ENCODE measurements at regions not wholly inside any gene's neighbourhood (a gene's known extent, or its start where the extent isn't known, plus 50 kb on each side); places are given as distances from the start of the nearest gene placed in this dataset.

DNA sequence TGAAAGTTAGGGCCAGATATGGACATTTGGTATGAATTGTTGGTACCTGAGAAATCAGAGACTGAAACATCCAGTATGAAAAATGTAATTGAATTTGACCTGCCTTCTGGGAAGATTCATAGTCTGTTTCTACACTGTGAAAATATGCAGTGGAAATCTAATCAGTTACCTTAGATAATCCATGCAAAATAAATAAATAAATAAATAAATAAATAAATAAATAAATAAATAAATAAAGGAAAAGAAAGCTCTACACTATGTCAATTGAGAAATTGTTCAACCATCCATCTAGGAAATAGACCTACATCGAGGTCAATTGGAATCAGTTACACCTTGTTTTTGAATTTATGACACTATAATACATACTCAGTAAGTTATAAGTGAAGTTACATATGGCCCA, 252.3 kb downstream of the VGLL3 start:
- DNase-seq (ENCODE audit: low read depth in 4 of 4, low spot score in 2 of 4) = no peak

DNA sequence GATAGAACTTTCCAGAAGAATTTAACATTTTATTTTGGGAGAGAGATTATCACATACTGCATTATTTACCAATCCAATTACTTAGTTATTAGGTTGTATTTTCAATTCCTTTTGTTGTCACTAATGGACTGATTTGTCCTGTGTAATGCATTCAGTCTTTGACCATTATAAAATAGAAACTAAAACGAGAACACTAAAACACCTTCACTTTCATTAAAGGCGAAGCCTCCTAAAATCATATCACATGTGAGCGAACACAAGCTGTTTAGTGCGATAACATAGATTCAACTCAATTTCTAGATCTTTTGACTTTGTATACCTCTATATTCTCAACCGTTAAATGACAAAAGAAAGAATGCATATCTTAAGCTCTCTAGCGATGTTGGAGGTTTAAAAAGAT, 253.4 kb downstream of the VGLL3 start:
- no peak for DNase-seq (ENCODE audit: low read depth in 4 of 4, low spot score in 2 of 4)

DNA sequence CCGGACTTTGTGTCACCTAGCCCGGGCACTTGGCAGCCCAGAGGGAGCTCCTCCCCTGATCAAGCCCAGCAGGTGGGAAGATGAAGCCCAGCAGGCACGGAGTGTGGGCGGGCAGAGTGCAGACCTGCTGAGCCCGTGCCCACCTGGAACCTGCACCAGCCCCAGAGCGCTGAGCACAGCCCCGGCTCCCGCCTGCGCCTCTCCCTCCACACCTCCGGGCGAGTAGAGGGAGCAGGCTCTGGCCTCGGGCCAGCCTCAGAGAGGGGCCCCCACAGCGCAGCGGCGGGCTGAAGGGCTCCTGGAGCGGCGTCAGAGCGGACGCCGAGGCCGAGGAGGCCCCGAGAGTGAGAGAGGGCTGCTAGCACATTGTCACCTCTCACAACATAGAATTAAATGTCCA, 257.7 kb downstream of the VGLL3 start:
- DNase-seq (ENCODE audit: low read depth in 4 of 4, low spot score in 2 of 4) = no peak

DNA sequence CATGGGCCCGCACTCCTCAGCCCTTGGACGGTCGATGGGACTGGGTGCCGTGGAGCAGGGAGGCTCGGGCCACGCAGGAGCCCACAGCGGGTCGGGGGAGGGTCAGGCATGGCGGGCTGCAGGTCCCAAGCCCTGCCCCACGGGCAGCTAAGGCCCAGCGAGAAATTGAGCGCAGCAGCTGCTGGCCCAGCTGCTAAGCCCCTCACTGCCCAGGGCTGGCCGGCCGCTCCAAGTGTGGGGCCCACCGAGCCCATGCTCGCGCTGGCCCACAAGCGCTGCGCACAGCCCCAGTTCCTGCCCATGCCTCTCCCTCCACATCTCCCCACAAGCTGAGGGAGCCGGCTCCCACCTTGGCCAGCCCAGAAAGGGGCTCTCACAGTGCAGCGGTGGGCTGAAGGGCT, 259.4 kb downstream of the VGLL3 start:
- no peak for DNase-seq (ENCODE audit: low read depth in 4 of 4, low spot score in 2 of 4)

DNA sequence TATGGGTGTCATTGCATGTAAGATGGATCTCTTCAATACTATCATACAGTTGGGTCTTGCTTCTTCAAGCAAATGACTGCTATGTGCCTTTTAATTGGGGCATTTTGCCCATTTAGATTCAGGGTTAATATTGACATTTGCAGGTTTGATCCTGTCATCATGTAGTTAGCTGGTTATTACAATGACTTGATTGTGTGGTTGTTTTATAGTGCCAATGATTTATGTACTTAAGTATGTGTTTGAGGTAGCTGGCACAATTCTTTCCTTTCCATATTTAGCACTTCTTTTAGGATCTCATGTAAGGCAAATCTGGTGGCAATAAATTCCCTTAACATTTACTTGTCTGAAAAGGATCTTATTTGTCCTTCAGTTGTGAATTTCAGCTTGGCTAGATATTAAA, 267.5 kb downstream of the VGLL3 start:
- DNase-seq (ENCODE audit: low read depth in 4 of 4, low spot score in 2 of 4) = no peak

DNA sequence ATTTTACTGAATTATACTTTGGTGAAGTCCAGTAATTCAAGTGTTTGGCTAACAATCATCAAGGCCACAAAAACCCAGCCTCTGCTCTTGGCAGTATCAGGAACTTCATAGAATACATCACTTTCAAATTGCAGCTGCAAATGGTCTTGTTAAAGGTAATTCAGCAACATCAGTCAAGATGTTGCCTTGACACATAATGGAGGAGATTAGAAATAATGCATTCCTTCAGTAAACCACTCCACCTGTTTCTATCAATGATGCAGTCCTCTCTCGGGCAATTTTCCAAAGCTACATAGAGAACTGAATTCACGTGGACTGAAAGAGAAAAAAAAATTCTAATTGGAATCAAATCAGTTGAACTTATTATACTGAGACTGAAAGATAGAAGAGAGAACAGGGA, 279.3 kb downstream of the VGLL3 start:
- DNase-seq (ENCODE audit: low read depth in 4 of 4, low spot score in 2 of 4) = no peak

DNA sequence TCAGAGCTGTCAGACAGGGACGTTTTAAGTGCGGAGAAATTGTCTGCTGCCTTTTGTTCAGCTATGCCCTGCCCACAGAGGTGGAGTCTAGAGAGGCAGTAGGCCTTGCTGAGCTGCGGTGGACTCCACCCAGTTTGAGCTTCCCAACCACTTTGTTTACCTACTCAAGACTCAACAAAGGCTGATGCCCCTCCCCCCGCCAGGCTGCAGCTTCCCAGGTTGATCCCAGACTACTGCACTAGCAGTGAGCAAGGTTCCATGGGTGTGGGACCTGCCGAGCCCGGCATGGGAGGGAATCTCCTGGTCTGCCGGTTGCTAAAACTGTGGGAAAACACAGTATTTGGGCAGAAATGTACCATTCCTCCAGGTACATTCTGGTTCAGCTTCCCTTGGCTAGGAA, 282.1 kb downstream of the VGLL3 start:
- DNase-seq (ENCODE audit: low read depth in 4 of 4, low spot score in 2 of 4) = no peak

DNA sequence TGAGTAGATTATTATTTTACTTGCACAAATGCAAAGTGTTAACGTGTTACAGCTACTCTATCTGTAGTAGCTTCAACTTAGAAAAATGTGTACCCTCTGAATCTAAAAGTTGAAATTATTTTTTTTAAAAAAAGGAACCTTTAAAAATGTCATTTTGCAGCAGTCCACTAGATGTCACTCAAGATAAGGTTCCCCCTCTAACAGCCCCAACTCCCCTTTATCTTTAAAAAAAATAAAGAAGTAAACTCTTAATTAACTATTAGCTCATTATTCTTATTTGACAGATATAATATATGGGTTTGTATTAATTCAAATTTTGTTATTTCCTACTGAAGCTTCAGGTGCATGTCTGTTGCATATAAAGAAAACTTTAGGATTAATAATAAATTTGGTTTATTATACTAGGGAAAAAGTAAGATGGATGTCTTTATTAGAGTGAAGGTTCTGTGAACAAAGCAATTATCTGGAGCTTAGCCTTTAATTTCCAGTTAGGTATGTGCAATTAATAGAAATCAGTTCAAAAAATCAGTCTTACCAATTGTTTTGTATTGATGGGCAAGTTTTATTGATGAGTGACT, 288.5 kb downstream of the VGLL3 start:
- DNase-seq (ENCODE audit: low read depth in 4 of 4, low spot score in 2 of 4) = no peak

DNA sequence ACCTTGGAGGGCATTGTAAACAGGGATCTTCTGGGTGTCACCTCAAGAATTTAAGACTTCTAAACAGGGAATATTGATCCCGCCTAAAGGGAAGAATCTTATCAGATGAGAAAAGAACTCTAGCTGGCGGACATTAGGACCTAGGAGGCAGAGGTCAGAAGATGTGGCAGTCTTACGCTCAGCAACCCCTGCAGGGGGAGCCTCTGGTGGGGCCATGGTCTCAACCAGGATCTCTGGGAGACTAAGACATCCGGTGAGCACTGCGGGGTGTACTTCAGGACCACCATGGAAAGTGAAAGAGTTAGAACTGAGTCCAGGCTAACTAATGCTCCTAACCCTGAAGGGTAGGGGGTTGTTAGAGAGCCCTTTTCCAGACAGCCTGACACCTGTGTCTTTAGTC, 295.2 kb downstream of the VGLL3 start:
- no peak for DNase-seq (ENCODE audit: low read depth in 4 of 4, low spot score in 2 of 4)

DNA sequence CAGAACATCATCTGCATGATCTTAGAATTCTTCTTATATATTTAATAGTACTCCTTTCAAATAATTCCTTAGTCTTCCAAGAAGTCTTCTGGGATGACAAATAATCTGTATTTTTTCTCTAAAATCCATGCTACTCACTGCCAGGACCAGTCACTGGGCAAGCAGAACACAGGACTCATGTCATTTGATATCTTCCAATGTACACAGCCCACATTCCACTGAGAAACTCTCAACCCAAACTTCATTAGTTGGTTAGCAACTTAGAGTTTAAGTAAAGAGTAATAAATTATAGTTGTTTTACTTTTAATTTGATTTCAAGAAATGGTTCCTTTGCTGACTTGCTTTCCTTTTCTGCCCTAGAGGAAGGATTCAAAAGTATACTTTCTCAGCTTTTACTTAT, 317.0 kb downstream of the VGLL3 start:
- peak in 3 of 4 donors; percentile 9 to 18 (median 13) for DNase-seq (ENCODE audit: low read depth in 4 of 4, low spot score in 2 of 4)

DNA sequence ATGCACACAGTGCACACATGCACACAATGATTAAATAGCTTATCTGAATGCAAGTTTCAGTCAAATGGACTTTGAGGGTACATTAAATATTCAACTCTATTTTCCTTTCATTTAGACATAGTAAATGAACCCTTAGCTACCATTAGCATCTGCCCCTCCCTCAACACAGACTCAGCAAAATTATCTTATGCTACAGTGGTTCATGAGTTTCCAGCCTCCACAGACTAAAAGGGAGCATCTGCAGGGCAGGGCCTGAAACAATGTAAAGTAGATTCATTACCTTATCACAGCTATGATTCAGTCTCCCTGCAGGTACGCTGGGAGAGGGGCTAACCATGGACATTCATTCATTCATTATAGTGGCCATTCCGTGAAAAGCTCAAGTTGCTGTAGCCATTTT, 329.1 kb downstream of the VGLL3 start:
- no peak for DNase-seq (ENCODE audit: low read depth in 4 of 4, low spot score in 2 of 4)

DNA sequence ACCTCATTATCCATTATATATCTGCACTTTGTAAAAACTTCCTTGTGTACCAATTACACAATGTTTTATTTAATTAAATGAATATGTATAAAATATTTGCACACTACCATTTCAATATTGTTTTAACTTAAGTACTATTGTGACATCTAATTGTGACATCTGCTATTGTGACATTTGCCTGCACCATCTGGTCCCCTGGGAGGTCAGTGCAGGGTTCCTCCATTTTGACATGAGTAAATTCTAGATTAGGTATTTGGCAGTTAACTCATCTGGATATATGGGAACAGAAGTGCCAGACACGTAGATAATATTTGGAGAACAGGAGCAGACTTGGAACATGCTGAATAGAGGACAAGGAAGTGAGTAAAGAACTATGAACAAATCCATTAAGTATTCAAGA, 332.1 kb downstream of the VGLL3 start:
- no peak for DNase-seq (ENCODE audit: low read depth in 4 of 4, low spot score in 2 of 4)

DNA sequence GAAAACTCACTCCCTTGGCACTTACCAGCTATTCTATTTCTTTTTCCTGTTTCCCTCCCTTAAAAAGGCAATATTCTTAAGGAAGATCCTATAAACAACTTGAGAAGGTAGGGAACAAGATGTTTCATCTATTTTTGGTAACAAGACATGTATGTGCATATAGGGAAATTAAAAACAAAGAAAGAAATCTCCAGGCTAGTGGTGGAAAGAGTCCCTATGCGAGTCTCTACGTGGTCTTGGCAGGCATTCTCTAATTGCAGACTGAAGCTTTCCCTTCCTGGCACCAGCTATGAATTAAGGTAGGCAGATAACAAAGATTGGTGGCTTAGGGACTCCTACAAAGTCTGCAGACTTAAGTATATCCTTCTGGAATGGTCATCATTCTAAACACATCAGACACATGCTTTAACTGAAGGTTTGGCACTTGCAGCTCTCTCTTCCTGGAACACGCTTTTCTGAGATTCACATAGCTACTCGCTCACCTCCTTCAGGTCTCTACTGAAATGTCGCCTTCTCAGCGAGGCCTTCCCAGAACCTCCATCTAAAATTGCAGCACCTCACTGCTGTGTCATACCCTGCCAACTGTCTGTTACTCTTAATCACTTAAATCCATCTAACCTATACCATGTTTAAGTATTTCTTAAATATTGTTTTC, 336.0 kb downstream of the VGLL3 start:
- DNase-seq (ENCODE audit: low read depth in 4 of 4, low spot score in 2 of 4) = no peak

DNA sequence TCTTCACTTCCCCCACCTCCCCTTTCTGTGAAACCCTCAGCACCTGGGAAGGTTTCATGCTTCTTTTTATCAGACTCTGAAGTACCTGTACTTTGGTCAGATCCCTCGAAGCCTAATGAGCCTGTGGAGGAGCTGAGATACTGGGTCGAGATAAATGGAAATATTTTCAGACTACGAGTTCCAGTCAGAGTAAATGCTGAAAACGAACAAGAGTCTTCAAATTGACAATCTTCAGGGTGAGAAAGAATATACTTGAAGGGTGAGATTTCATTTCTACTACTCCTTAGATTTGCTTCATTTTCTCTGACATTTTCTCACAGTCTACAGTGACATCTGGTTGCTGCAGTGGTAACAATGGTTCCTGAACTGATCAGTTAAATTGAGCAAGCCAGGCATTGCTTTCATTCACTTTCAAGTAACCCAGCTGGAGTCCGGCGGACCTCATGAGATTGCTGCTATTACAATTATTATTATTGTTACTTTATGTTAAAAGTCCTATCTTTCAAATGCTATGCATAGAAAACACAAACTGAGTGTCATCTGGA, 337.2 kb downstream of the VGLL3 start:
- no peak for DNase-seq (ENCODE audit: low read depth in 4 of 4, low spot score in 2 of 4)

DNA sequence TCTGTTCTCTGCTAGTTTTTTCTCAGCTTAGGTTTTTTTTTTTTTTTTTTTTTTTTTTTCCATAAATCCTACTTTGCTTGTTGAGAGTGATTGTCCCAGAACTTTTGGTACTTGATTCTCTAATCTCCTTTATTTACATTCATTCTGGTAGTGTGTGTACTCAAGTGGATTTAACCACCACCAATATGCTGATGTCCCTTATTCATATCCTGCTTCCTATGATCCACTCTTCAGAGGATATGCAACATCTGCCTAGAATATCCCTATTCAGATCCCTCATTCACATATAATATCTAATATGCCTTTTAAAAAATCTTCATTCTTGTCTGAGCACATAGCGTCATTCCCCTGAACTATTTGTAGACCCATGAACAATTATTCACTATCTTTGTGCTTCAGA, 342.9 kb downstream of the VGLL3 start:
- DNase-seq (ENCODE audit: low read depth in 4 of 4, low spot score in 2 of 4) = no peak

DNA sequence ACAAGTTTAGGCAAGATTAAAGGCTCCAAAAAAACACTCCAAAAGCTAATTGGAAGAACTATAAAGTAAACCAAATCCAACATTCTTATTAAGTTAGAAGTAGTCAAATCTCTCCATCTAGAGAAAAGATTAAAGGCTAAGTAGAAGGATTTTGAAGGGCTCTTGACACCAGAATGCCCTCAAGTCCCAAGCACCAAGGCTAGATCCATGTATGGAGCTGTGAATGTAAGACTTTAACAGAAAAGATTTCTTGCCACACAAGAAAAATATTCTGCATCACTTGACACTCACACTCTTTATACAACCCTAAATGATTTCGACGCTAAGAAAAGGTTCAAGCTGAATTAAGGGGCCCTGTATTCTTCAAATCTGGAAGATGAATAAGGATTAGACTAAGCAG, 345.2 kb downstream of the VGLL3 start:
- no peak for DNase-seq (ENCODE audit: low read depth in 4 of 4, low spot score in 2 of 4)

DNA sequence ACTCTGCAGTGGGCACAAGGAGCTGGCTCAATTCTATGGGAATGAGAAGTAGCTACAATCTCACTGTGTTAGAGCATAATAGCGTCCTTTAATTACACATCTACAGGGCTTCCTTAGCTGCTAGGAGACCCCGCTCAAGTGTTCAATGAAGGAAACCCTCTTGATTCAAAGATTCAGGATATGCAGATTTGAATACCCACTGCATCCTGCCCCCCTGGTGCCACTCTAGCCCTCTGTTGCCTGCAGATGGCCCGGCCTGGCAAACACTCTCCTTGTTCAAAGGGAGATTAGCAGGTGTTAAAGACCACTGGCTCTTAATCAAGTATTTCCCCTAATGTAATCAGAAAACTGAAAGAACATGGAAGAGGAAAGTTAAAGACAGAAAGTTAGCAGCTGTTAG, 356.6 kb downstream of the VGLL3 start:
- DNase-seq (ENCODE audit: low read depth in 4 of 4, low spot score in 2 of 4) = no peak

DNA sequence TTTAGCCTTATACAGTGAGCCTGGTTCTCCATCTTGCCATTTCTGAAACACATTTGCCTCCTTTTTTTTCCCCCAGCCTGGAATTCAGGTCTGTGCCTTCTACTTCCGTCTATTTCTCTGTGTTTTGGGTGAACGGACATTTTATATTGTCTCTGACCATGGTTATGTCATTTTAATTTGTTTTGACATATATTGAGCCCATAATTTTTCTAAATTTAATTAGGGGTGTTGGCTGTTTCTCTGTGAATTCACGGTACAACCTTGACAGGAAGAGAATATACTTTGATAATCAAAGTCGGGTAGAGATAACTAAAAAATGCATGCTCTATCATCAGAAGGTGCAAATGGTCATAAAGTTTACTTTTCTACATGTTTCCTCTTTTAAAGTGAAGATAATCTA, 361.4 kb downstream of the VGLL3 start:
- no peak for DNase-seq (ENCODE audit: low read depth in 4 of 4, low spot score in 2 of 4)

DNA sequence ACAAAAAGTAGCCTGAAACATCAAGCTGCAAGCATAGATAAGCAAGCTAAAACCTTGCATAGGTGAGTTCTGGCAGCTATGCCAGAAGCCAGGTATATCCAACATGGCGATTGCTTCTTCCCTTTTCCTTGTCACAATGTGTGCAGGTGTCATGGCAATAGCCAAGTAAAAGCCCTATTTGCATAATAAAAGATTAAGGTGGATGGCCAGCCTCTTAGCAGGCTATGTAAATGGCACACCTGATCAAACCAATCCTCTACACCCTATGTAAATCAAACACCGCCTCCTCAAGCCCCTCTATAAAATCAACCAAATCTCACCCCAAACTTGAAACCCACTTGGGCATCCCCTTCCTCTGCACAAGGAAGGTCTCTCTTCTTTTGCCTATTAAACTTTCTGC, 366.8 kb downstream of the VGLL3 start:
- no peak for DNase-seq (ENCODE audit: low read depth in 4 of 4, low spot score in 2 of 4)

DNA sequence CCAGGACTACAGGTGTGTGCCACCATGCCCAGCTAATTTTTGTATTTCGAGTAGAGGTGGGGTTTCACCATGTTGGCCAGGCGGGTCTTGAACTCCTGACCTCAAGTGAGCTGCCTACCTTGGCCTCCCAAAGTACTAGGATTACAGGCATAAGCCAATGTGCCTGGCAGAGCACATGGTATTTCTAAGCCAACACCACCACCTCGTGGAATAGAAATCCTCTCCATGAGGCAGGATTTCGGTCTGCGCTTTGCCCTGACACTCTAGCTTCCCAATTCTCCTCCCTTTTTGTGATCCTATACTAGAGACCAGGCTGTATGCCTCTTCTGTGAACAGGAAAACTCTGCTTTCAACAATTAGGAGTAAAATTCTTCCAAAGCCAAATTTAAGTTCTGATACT, 372.2 kb downstream of the VGLL3 start:
- DNase-seq (ENCODE audit: low read depth in 4 of 4, low spot score in 2 of 4) = no peak

DNA sequence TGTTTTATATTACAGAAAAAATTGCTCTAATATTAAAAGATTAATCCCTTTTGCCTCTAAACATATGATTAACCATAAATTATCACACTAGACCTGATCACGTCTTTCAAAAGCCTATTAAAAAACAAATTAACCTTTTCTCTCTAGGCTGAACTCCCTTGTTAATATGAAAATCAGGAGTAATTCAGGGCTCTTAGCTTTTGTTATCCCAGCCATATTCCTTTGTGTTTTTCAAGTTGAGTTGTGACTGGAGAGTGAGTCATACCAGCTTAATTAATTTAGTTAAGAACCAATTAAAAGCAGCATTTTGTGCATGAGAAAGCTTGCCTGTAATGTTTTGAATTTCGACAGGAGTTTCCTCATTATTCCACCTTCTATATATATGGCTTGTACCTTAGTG, 385.8 kb downstream of the VGLL3 start:
- DNase-seq (ENCODE audit: low read depth in 4 of 4, low spot score in 2 of 4) = no peak

DNA sequence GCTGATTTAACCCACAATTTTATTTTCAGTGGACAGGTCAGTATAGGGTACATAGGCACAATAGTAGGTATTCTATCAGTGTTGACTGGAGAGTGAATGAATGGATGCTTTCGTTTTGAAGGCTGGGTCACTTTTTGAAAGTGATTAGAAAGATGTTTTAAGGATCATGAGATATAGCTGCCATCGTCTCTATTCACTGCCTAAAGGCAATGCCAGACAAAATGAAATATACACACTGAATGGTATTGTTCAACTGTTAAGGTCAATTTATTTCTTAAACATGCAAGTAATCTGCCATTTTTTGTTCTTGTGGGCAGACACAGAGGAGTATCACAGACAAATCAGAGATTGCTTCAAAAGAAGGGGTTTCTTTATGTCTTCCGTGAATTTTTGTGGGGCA, 395.3 kb downstream of the VGLL3 start:
- DNase-seq (ENCODE audit: low read depth in 4 of 4, low spot score in 2 of 4) = no peak

DNA sequence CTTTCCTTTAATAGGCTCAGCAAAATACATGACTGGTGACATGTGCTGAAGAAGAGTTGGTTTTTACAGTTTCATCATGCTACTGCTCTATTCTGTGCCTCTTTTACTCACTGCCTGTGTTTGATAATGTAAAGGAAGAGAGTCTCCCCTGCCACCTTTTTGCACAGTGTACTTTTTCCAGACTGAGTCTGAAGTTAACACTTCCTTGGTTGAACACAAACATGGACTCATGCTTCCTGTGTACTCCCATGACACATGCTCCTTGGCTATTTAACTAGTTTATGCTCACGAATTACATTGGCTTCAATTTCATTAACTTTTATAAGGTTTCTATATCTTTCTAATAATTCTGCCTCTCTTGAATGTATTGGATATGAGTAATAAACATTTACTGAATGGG, 396.1 kb downstream of the VGLL3 start:
- DNase-seq (ENCODE audit: low read depth in 4 of 4, low spot score in 2 of 4) = no peak

All from left renal cortex interstitium (tissue), 4 donors.